ACHN (cell line): ENCODE measurements at regions not wholly inside any gene's neighbourhood (a gene's known extent, or its start where the extent isn't known, plus 50 kb on each side); places are given as distances from the start of the nearest gene placed in this dataset.

Experiments used
- DNase-seq: peaks from one replicate; pipeline ENCODE4 v3.0.0-alpha.2; 2015
- in situ Hi-C: cut with HindIII; loops from 2 replicates; pipeline ENCODE4 v1.10.0; 2017; ENCODE audit warnings: low sequenced_read_pairs, low pct_ligation_motif_present, low pct_unique_long_range_greater_than_20kb

- DNase-seq: peak; percentile 34
- in situ Hi-C loops: no loop called here
These were observed 302.7 kb upstream of the ZFP64 start for GRCh38 chr20:52494244-52494643.

GRCh38 chr20:52493171-52493721 lies 301.7 kb upstream of the ZFP64 start:
- DNase-seq: no peak
- in situ Hi-C loops: no loop called here

- DNase-seq: no peak
- in situ Hi-C loops: no loop called here
These were observed 299.3 kb upstream of the ZFP64 start for GRCh38 chr20:52490711-52491430.

GRCh38 chr20:52484438-52484837 lies 292.9 kb upstream of the ZFP64 start:
- in situ Hi-C loops: no loop called here
- DNase-seq: no peak

GRCh38 chr20:52483382-52483781 lies 291.8 kb upstream of the ZFP64 start:
- in situ Hi-C loops: no loop called here
- DNase-seq: no peak

GRCh38 chr20:52482044-52482443 lies 290.5 kb upstream of the ZFP64 start:
- no peak for DNase-seq
- in situ Hi-C loops: no loop called here

GRCh38 chr20:52481443-52481842 lies 289.9 kb upstream of the ZFP64 start:
- no peak for DNase-seq
- in situ Hi-C loops: no loop called here

- in situ Hi-C loops: no loop called here
- no peak for DNase-seq
These were observed 284.6 kb upstream of the ZFP64 start for GRCh38 chr20:52476074-52476750.

- no peak for DNase-seq
- in situ Hi-C loops: no loop called here
These were observed 281.6 kb upstream of the ZFP64 start for GRCh38 chr20:52473186-52473585.

GRCh38 chr20:52470561-52470960 lies 279.0 kb upstream of the ZFP64 start:
- in situ Hi-C loops: no loop called here
- DNase-seq: no peak

GRCh38 chr20:52469128-52469527 lies 277.5 kb upstream of the ZFP64 start:
- DNase-seq: no peak
- in situ Hi-C loops: no loop called here

- no peak for DNase-seq
- in situ Hi-C loops: no loop called here
These were observed 274.4 kb upstream of the ZFP64 start for GRCh38 chr20:52465991-52466390.

GRCh38 chr20:52461582-52461981 lies 270.0 kb upstream of the ZFP64 start:
- in situ Hi-C loops: no loop called here
- no peak for DNase-seq

GRCh38 chr20:52459150-52459549 lies 267.6 kb upstream of the ZFP64 start:
- in situ Hi-C loops: no loop called here
- DNase-seq: no peak

- DNase-seq: no peak
- in situ Hi-C loops: no loop called here
These were observed 266.2 kb upstream of the ZFP64 start for GRCh38 chr20:52457826-52458225.

GRCh38 chr20:52454660-52455059 lies 263.1 kb upstream of the ZFP64 start:
- in situ Hi-C loops: no loop called here
- DNase-seq: no peak

GRCh38 chr20:52448513-52449232 lies 257.1 kb upstream of the ZFP64 start:
- in situ Hi-C loops: no loop called here

GRCh38 chr20:52447225-52447551 lies 255.6 kb upstream of the ZFP64 start:
- in situ Hi-C loops: no loop called here
- no peak for DNase-seq

More at GRCh38 chr20:52448513-52449232, 257.1 kb upstream of the ZFP64 start:
- DNase-seq: no peak

GRCh38 chr20:52446421-52447224 lies 255.0 kb upstream of the ZFP64 start:
- DNase-seq: no peak
- in situ Hi-C loops: no loop called here
